PFSK-1 (cell line): ENCODE measurements at regions not wholly inside any gene's neighbourhood (a gene's known extent, or its start where the extent isn't known, plus 50 kb on each side); places are given as distances from the start of the nearest gene placed in this dataset.

ENCODE experiments used
- FOXP2 ChIP-seq: optimal IDR thresholded peaks from 2 replicates; pipeline ENCODE3; 2011; ENCODE audit warnings: borderline replicate concordance, control low read depth, inconsistent platforms; ENCODE audit not compliant: insufficient read depth; ENCODE audit errors: extremely low read length, extremely low read depth
- POLR2AphosphoS5 ChIP-seq: IDR thresholded peaks from 2 replicates; pipeline ENCODE4 v1.6.1; 2012; ENCODE audit warnings: low read depth, mild to moderate bottlenecking, control low read depth, low read length, moderate library complexity
- REST ChIP-seq, 2 experiments: IDR thresholded peaks; 2 replicates each; pipeline versions ENCODE4 v1.6.1 to v1.8.0; 2011 to 2012; ENCODE audit warnings: low read depth in 2 of 2, low read length in 2 of 2, control low read depth in 1 of 2, inconsistent platforms in 1 of 2, mild to moderate bottlenecking in 1 of 2, moderate library complexity in 1 of 2; ENCODE audit not compliant: insufficient read depth in 1 of 2
- SIN3A ChIP-seq: IDR thresholded peaks from 2 replicates; pipeline ENCODE4 v1.6.1; 2012; ENCODE audit warnings: mild to moderate bottlenecking, low read length, moderate library complexity, borderline replicate concordance; ENCODE audit not compliant: insufficient read depth
- TAF1 ChIP-seq: IDR thresholded peaks from 2 replicates; pipeline ENCODE4 v1.6.1; 2012; ENCODE audit warnings: low read length, control low read depth, borderline replicate concordance; ENCODE audit not compliant: insufficient read depth

- no peak for TF ChIP-seq SIN3A
- TF ChIP-seq POLR2AphosphoS5 = no peak
- TF ChIP-seq REST (IDR thresholded peaks at IDR 0.05; ENCODE audit: insufficient read depth in 1 of 2, low read depth in 2 of 2, low read length in 2 of 2) = no peak
- no peak for TF ChIP-seq FOXP2
- TF ChIP-seq TAF1 = no peak
These were observed 93.1 kb downstream of the PCDH1 start for GRCh38 chr5:141785135-141785534.
